ENCODE measurements at regions not wholly inside any gene's neighbourhood (a gene's known extent, or its start where the extent isn't known, plus 50 kb on each side); places are given as distances from the start of the nearest gene placed in this dataset.

GRCh38 chr5:12936221-12936620, 1008.3 kb downstream of the DNAH5 start:
- Histone ChIP-seq H3K9me3 (ENCODE audit: control insufficient read depth in 4 of 4, insufficient read depth in 3 of 4, low read length in 3 of 4) (peaks cover 0 to 2% (median under 1%) of the 10 kb centered on the region in 4 donors), H3K27me3 (ENCODE audit: control insufficient read depth in 3 of 3, insufficient read depth in 3 of 3, low read length in 2 of 3) (no peaks in the 10 kb centered on the region), H3K27ac (ENCODE audit: low read depth in 1 of 2, low read length in 1 of 2) (no peak overlapping the region), H3K4me1 (ENCODE audit: control insufficient read depth in 5 of 5, insufficient read depth in 5 of 5, low read length in 5 of 5) (no peaks in the 10 kb centered on the region), H3K9ac (ENCODE audit: insufficient read depth in 1 of 2, low read length in 2 of 2) (no peak overlapping the region), H3K36me3 (ENCODE audit: control insufficient read depth in 4 of 4, insufficient read depth in 4 of 4, low read length in 4 of 4) (no peaks in the 10 kb centered on the region), H3K4me3 (no peak overlapping the region)
- 94 to 95% methylated on average over 5 of the region's 5 CpGs for WGBS, 2 donors
- no peak for ATAC-seq (ENCODE audit: insufficient read depth, low FRiP score)
- DNase-seq: no peak
- TF ChIP-seq CTCF (IDR thresholded peaks at IDR 0.05; ENCODE audit: control extremely low read depth, extremely low read depth): no peak

DNA sequence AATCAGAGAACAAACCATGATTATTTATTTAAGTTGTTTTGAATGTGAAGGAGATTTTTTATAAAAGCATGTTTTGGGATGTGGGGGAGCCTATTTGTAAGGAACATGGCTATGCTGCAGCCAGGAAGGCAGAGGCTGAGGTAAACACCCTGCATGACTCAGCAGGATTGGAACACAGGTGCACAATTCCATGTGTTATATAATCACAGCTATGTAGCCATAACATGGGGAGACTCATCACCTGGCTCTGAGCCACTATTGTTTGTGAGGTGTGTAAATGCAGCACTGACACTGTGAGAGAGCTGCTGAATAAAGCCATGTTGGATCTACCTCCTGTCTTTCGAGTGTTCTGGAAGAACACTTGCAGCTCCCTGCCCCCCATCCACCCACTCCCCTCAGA, 1009.8 kb downstream of the DNAH5 start:
- no peaks in the 10 kb centered on the region for H3K27me3 ChIP-seq (ENCODE audit: control insufficient read depth in 3 of 3, insufficient read depth in 3 of 3, low read length in 2 of 3)
- no peak for ATAC-seq (ENCODE audit: insufficient read depth, low FRiP score)
- WGBS, 2 donors: 75 to 95% methylated on average over 1 of the region's 1 CpG

GRCh38 chr5:12920527-12920926, 1016.3 kb upstream of the CTNND2 start:
- no peaks in the 10 kb centered on the region for H3K4me1 ChIP-seq (ENCODE audit: control insufficient read depth in 5 of 5, insufficient read depth in 5 of 5, low read length in 5 of 5)
- H3K27ac ChIP-seq (ENCODE audit: low read depth in 1 of 2, low read length in 1 of 2): no peak overlapping the region
- H3K9me3 ChIP-seq (ENCODE audit: control insufficient read depth in 4 of 4, insufficient read depth in 3 of 4, low read length in 3 of 4): peaks cover 0 to 5% (median 0%) of the 10 kb centered on the region in 4 donors
- no peak for TF ChIP-seq CTCF (IDR thresholded peaks at IDR 0.05; ENCODE audit: control extremely low read depth, extremely low read depth)
- DNase-seq (no peak), ATAC-seq (ENCODE audit: insufficient read depth, low FRiP score) (no peak)
- H3K27me3 ChIP-seq (ENCODE audit: control insufficient read depth in 3 of 3, insufficient read depth in 3 of 3, low read length in 2 of 3): no peaks in the 10 kb centered on the region
- H3K4me3 ChIP-seq: no peak overlapping the region
- WGBS, 2 donors: 80 to 82% methylated on average over 2 of the region's 2 CpGs
- no peak overlapping the region for H3K9ac ChIP-seq (ENCODE audit: insufficient read depth in 1 of 2, low read length in 2 of 2)
- H3K36me3 ChIP-seq (ENCODE audit: control insufficient read depth in 4 of 4, insufficient read depth in 4 of 4, low read length in 4 of 4): no peaks in the 10 kb centered on the region

More for the DNA sequence above, 1009.8 kb downstream of the DNAH5 start:
- peaks cover 0 to 2% (median under 1%) of the 10 kb centered on the region in 4 donors for H3K9me3 ChIP-seq (ENCODE audit: control insufficient read depth in 4 of 4, insufficient read depth in 3 of 4, low read length in 3 of 4)
- H3K36me3 ChIP-seq (ENCODE audit: control insufficient read depth in 4 of 4, insufficient read depth in 4 of 4, low read length in 4 of 4): no peaks in the 10 kb centered on the region
- no peak overlapping the region for H3K9ac ChIP-seq (ENCODE audit: insufficient read depth in 1 of 2, low read length in 2 of 2)
- no peak overlapping the region for H3K27ac ChIP-seq (ENCODE audit: low read depth in 1 of 2, low read length in 1 of 2)
- H3K4me3 ChIP-seq: no peak overlapping the region
- no peaks in the 10 kb centered on the region for H3K4me1 ChIP-seq (ENCODE audit: control insufficient read depth in 5 of 5, insufficient read depth in 5 of 5, low read length in 5 of 5)
- DNase-seq: peak in 1 of 3 donors; percentile 2
- TF ChIP-seq CTCF (IDR thresholded peaks at IDR 0.05; ENCODE audit: control extremely low read depth, extremely low read depth): no peak

- Histone ChIP-seq H3K9me3 (ENCODE audit: control insufficient read depth in 4 of 4, insufficient read depth in 3 of 4, low read length in 3 of 4) (peaks cover 0 to 2% (median 0%) of the 10 kb centered on the region in 4 donors), H3K4me1 (ENCODE audit: control insufficient read depth in 5 of 5, insufficient read depth in 5 of 5, low read length in 5 of 5) (no peaks in the 10 kb centered on the region), H3K27me3 (ENCODE audit: control insufficient read depth in 3 of 3, insufficient read depth in 3 of 3, low read length in 2 of 3) (no peaks in the 10 kb centered on the region), H3K27ac (ENCODE audit: low read depth in 1 of 2, low read length in 1 of 2) (no peak overlapping the region), H3K9ac (ENCODE audit: insufficient read depth in 1 of 2, low read length in 2 of 2) (no peak overlapping the region), H3K4me3 (no peak overlapping the region), H3K36me3 (ENCODE audit: control insufficient read depth in 4 of 4, insufficient read depth in 4 of 4, low read length in 4 of 4) (no peaks in the 10 kb centered on the region)
- peak in 1 of 3 donors; percentile 1 for DNase-seq
- ATAC-seq (ENCODE audit: insufficient read depth, low FRiP score): no peak
- TF ChIP-seq CTCF (IDR thresholded peaks at IDR 0.05; ENCODE audit: control extremely low read depth, extremely low read depth): no peak
- 24 to 29% methylated on average over 4 of the region's 4 CpGs for WGBS, 2 donors
These were observed 1006.9 kb upstream of the CTNND2 start for GRCh38 chr5:12911156-12911555.

All from lung (tissue), 11 donors.